Stimulated activated CD8-positive, alpha-beta memory T cell treated with anti-CD3 and anti-CD28 coated beads, Interleukin-12 subunit alpha, Interleukin-12 subunit beta, amount 100 ng/mL, for 24 hours (primary cell): ENCODE measurements at regions not wholly inside any gene's neighbourhood (a gene's known extent, or its start where the extent isn't known, plus 50 kb on each side); places are given as distances from the start of the nearest gene placed in this dataset.

Experiments used
- DNase-seq: peaks from one replicate; pipeline ENCODE4 v3.0.0-alpha.2; 2020; ENCODE audit errors: extremely low read depth

GRCh38 chr14:71202881-71203280 is 295.6 kb downstream of the PCNX1 start:
- no peak for DNase-seq

GRCh38 chr14:71203306-71203705 is 296.0 kb downstream of the PCNX1 start:
- no peak for DNase-seq

- no peak for DNase-seq
Measured at GRCh38 chr14:71204231-71204630, 297.0 kb downstream of the PCNX1 start.

- no peak for DNase-seq
Measured at GRCh38 chr14:71204768-71205167, 297.5 kb downstream of the PCNX1 start.

- no peak for DNase-seq
Measured at GRCh38 chr14:71206123-71206522, 298.9 kb downstream of the PCNX1 start.

GRCh38 chr14:71206766-71207371 is 299.6 kb downstream of the PCNX1 start:
- DNase-seq: no peak

- DNase-seq: no peak
Measured at GRCh38 chr14:71208702-71209357, 301.6 kb downstream of the PCNX1 start.

- DNase-seq: no peak
Measured at GRCh38 chr14:71209888-71210287, 302.6 kb downstream of the PCNX1 start.

GRCh38 chr14:71212093-71212492 is 304.8 kb downstream of the PCNX1 start:
- DNase-seq: no peak

GRCh38 chr14:71212683-71213107 is 305.4 kb downstream of the PCNX1 start:
- no peak for DNase-seq

- no peak for DNase-seq
Measured at GRCh38 chr14:71214241-71214640, 307.0 kb downstream of the PCNX1 start.

GRCh38 chr14:71220462-71220861 is 313.2 kb downstream of the PCNX1 start:
- no peak for DNase-seq

- DNase-seq: no peak
Measured at GRCh38 chr14:71221119-71221518, 313.9 kb downstream of the PCNX1 start.

- no peak for DNase-seq
Measured at GRCh38 chr14:71225113-71225512, 317.9 kb downstream of the PCNX1 start.

- no peak for DNase-seq
Measured at GRCh38 chr14:71228711-71229110, 321.5 kb downstream of the PCNX1 start.

GRCh38 chr14:71229875-71230274 is 322.6 kb downstream of the PCNX1 start:
- no peak for DNase-seq

- no peak for DNase-seq
Measured at GRCh38 chr14:71230897-71231296, 323.6 kb downstream of the PCNX1 start.

- no peak for DNase-seq
Measured at GRCh38 chr14:71231521-71232393, 324.5 kb downstream of the PCNX1 start.

GRCh38 chr14:71232506-71232905 is 325.2 kb downstream of the PCNX1 start:
- DNase-seq: no peak

- DNase-seq: no peak
Measured at GRCh38 chr14:71235875-71236274, 328.6 kb downstream of the PCNX1 start.

GRCh38 chr14:71236487-71236886 is 329.2 kb downstream of the PCNX1 start:
- no peak for DNase-seq

GRCh38 chr14:71237556-71237955 is 330.3 kb downstream of the PCNX1 start:
- DNase-seq: no peak

- no peak for DNase-seq
Measured at GRCh38 chr14:71238835-71239234, 331.6 kb downstream of the PCNX1 start.
